WTC11 (cell line): ENCODE measurements at regions not wholly inside any gene's neighbourhood (a gene's known extent, or its start where the extent isn't known, plus 50 kb on each side); places are given as distances from the start of the nearest gene placed in this dataset.

Source experiments
- ATAC-seq: fragments of 200-7000 bp; cut with Tn5 transposase; 2 replicates; pipeline ENCODE4 v1.10.0; 2021; ENCODE audit warnings: mild to moderate bottlenecking, moderate library complexity
- CTCF ChIA-PET: fragments of 300-600 bp; sonication (Branson Sonifier 250); formaldehyde crosslinking; loops from one replicate; lab custom pipeline; 2021; ENCODE audit warnings: antibody characterized with exemption; lab: Charles Lee
- POLR2A ChIA-PET: fragments of 350-600 bp; sonication (Branson Sonifier 250); formaldehyde crosslinking; loops from one replicate; lab custom pipeline; 2021; ENCODE audit warnings: antibody characterized with exemption; lab: Charles Lee
- DNase-seq: peaks from one replicate; pipeline ENCODE4 v3.0.0; 2021; ENCODE audit warnings: low spot score
- H3K27ac Mint-ChIP-seq: 2 replicates; pipeline ENCODE4 v1.8.0; 2021; ENCODE audit warnings: mixed read lengths
- H3K27me3 Mint-ChIP-seq: 2 replicates; pipeline ENCODE4 v1.8.0; 2021; ENCODE audit warnings: low read depth, mild to moderate bottlenecking, moderate library complexity, mixed read lengths
- H3K36me3 Mint-ChIP-seq: 2 replicates; pipeline ENCODE4 v1.8.0; 2021; ENCODE audit warnings: mixed read lengths
- H3K4me1 Mint-ChIP-seq: 2 replicates; pipeline ENCODE4 v1.8.0; 2022; ENCODE audit warnings: mixed read lengths
- H3K4me3 Mint-ChIP-seq: 2 replicates; pipeline ENCODE4 v1.8.0; 2021; ENCODE audit warnings: mild to moderate bottlenecking, moderate library complexity, mixed read lengths
- H3K9me3 Mint-ChIP-seq: 2 replicates; pipeline ENCODE4 v1.8.0; 2021; ENCODE audit warnings: mixed read lengths
- CREM ChIP-seq: sonication (generic); formaldehyde crosslinking; IDR thresholded peaks from 2 replicates; pipeline ENCODE4 v1.8.1; 2022; ENCODE audit warnings: mild to moderate bottlenecking, missing genetic modification reagents, moderate library complexity
- ELF4 ChIP-seq: sonication (generic); formaldehyde crosslinking; IDR thresholded peaks from 2 replicates; pipeline ENCODE4 v1.8.1; 2022; ENCODE audit warnings: low read depth, mild to moderate bottlenecking, moderate library complexity, missing genetic modification reagents
- GRHL2 ChIP-seq: fragments of 250-450 bp; sonication (Bioruptor Pico); IDR thresholded peaks from 2 replicates; pipeline ENCODE4 v1.8.0; 2022; ENCODE audit warnings: mild to moderate bottlenecking, moderate library complexity; ENCODE audit not compliant: insufficient replicate concordance, severe bottlenecking
- GTF2I ChIP-seq: fragments of 250-450 bp; sonication (Bioruptor Pico); conservative IDR thresholded peaks from 2 replicates; pipeline ENCODE4 v1.4.0; 2021; ENCODE audit warnings: mild to moderate bottlenecking
- HMGXB4 ChIP-seq: sonication (generic); formaldehyde crosslinking; IDR thresholded peaks from 2 replicates; pipeline ENCODE4 v1.8.1; 2023; ENCODE audit warnings: mild to moderate bottlenecking, moderate library complexity, missing genetic modification reagents
- JUN ChIP-seq: sonication (generic); formaldehyde crosslinking; IDR thresholded peaks from 2 replicates; pipeline ENCODE4 v1.8.0; 2023; ENCODE audit warnings: mild to moderate bottlenecking, missing genetic modification reagents
- KAT7 ChIP-seq: sonication (generic); formaldehyde crosslinking; IDR thresholded peaks from 2 replicates; pipeline ENCODE4 v1.8.1; 2023; ENCODE audit warnings: missing genetic modification reagents, mild to moderate bottlenecking, borderline replicate concordance
- NFYB ChIP-seq: sonication (generic); formaldehyde crosslinking; conservative IDR thresholded peaks from 2 replicates; pipeline ENCODE4 v1.8.0; 2022; ENCODE audit warnings: low read depth, missing genetic modification reagents
- SOX15 ChIP-seq: fragments of 250-450 bp; sonication (Bioruptor Pico); IDR thresholded peaks from 2 replicates; pipeline ENCODE4 v1.9.0; 2021; ENCODE audit warnings: mild to moderate bottlenecking
- ZMAT4 ChIP-seq: fragments of 250-450 bp; sonication (Bioruptor Pico); IDR thresholded peaks from 2 replicates; pipeline ENCODE4 v1.9.0; 2021; ENCODE audit warnings: mild to moderate bottlenecking
- ZNF317 ChIP-seq: sonication (generic); formaldehyde crosslinking; IDR thresholded peaks from 2 replicates; pipeline ENCODE4 v1.8.1; 2023; ENCODE audit warnings: low read depth, mild to moderate bottlenecking, moderate library complexity, missing genetic modification reagents, borderline replicate concordance
- TF ChIP-seq, protein P1 (sequence below): sonication (generic); formaldehyde crosslinking; IDR thresholded peaks from 2 replicates; pipeline ENCODE4 v1.8.1; 2023; ENCODE audit warnings: mild to moderate bottlenecking, missing genetic modification reagents, moderate library complexity
- TF ChIP-seq, protein P2 (sequence below): sonication (generic); formaldehyde crosslinking; IDR thresholded peaks from 2 replicates; pipeline ENCODE4 v1.8.1; 2022; ENCODE audit warnings: low read depth, missing genetic modification reagents, borderline replicate concordance
- TF ChIP-seq, protein P3 (sequence below): fragments of 250-450 bp; sonication (Bioruptor Pico); IDR thresholded peaks from 2 replicates; pipeline ENCODE4 v1.8.0; 2021; ENCODE audit warnings: mild to moderate bottlenecking
- TF ChIP-seq, protein P4 (sequence below): fragments of 250-450 bp; sonication (Bioruptor Pico); IDR thresholded peaks from 2 replicates; pipeline ENCODE4 v1.9.0; 2021; ENCODE audit warnings: mild to moderate bottlenecking
- TF ChIP-seq, protein P5 (sequence below): sonication (generic); formaldehyde crosslinking; IDR thresholded peaks from 2 replicates; pipeline ENCODE4 v1.8.1; 2022; ENCODE audit warnings: mild to moderate bottlenecking, moderate library complexity, missing genetic modification reagents

- no peak for TF ChIP-seq JUN (CRISPR knock-in tag)
- TF ChIP-seq ZNF317 (CRISPR knock-in tag), result no peak
- TF ChIP-seq CREM (CRISPR knock-in tag), result no peak
- no peak for TF ChIP-seq ZMAT4
- no peak for TF ChIP-seq GRHL2 (CRISPR knock-in tag)
- TF ChIP-seq SOX15 (CRISPR knock-in tag), result no peak
- no peak for TF ChIP-seq HMGXB4
- TF ChIP-seq KAT7 (CRISPR knock-in tag), result no peak
- no peak for TF ChIP-seq NFYB (CRISPR knock-in tag)
- no peak for TF ChIP-seq GTF2I
- TF ChIP-seq, protein P1, sequence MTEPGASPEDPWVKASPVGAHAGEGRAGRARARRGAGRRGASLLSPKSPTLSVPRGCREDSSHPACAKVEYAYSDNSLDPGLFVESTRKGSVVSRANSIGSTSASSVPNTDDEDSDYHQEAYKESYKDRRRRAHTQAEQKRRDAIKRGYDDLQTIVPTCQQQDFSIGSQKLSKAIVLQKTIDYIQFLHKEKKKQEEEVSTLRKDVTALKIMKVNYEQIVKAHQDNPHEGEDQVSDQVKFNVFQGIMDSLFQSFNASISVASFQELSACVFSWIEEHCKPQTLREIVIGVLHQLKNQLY (CRISPR knock-in tag), result no peak
- TF ChIP-seq, protein P2, sequence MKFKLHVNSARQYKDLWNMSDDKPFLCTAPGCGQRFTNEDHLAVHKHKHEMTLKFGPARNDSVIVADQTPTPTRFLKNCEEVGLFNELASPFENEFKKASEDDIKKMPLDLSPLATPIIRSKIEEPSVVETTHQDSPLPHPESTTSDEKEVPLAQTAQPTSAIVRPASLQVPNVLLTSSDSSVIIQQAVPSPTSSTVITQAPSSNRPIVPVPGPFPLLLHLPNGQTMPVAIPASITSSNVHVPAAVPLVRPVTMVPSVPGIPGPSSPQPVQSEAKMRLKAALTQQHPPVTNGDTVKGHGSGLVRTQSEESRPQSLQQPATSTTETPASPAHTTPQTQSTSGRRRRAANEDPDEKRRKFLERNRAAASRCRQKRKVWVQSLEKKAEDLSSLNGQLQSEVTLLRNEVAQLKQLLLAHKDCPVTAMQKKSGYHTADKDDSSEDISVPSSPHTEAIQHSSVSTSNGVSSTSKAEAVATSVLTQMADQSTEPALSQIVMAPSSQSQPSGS (CRISPR knock-in tag), result no peak
- TF ChIP-seq, protein P3, sequence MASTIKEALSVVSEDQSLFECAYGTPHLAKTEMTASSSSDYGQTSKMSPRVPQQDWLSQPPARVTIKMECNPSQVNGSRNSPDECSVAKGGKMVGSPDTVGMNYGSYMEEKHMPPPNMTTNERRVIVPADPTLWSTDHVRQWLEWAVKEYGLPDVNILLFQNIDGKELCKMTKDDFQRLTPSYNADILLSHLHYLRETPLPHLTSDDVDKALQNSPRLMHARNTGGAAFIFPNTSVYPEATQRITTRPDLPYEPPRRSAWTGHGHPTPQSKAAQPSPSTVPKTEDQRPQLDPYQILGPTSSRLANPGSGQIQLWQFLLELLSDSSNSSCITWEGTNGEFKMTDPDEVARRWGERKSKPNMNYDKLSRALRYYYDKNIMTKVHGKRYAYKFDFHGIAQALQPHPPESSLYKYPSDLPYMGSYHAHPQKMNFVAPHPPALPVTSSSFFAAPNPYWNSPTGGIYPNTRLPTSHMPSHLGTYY (CRISPR knock-in tag), result no peak
- TF ChIP-seq, protein P4, sequence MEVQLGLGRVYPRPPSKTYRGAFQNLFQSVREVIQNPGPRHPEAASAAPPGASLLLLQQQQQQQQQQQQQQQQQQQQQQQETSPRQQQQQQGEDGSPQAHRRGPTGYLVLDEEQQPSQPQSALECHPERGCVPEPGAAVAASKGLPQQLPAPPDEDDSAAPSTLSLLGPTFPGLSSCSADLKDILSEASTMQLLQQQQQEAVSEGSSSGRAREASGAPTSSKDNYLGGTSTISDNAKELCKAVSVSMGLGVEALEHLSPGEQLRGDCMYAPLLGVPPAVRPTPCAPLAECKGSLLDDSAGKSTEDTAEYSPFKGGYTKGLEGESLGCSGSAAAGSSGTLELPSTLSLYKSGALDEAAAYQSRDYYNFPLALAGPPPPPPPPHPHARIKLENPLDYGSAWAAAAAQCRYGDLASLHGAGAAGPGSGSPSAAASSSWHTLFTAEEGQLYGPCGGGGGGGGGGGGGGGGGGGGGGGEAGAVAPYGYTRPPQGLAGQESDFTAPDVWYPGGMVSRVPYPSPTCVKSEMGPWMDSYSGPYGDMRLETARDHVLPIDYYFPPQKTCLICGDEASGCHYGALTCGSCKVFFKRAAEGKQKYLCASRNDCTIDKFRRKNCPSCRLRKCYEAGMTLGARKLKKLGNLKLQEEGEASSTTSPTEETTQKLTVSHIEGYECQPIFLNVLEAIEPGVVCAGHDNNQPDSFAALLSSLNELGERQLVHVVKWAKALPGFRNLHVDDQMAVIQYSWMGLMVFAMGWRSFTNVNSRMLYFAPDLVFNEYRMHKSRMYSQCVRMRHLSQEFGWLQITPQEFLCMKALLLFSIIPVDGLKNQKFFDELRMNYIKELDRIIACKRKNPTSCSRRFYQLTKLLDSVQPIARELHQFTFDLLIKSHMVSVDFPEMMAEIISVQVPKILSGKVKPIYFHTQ (CRISPR knock-in tag), result no peak
- no peak for TF ChIP-seq ELF4 (CRISPR knock-in tag)
These were observed 1532.0 kb downstream of the PCDH18 start (continued) for GRCh38 chr4:136000246-136000645.

DNA sequence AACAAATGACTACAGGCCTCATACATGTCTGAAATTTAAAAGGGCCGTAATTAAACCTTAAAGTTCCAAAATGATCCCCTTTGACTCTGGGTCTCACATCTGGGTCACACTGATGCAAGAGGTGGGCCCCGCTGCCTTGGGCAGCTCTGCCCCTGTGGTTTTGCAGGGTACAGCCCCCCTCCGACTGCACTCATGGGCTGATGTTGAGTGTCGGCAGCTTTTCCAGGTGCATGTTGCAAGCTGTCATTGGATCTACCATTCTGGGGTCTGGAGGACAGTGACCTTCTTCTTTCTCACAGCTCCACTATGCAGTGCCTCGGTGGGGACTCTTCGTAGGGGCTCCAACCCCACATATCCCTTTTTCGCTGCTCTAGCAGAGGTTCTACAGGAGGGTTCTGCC, 1537.9 kb downstream of the PCDH18 start:
- Mint-ChIP-seq H3K27me3 (no peaks in the 10 kb centered on the region), H3K4me3 (no peak overlapping the region), H3K36me3 (no peaks in the 10 kb centered on the region), H3K4me1 (peaks cover 14% of the 10 kb centered on the region), H3K9me3 (peaks cover 4% of the 10 kb centered on the region; the same call in 1 of the 2 replicates), H3K27ac (no peak overlapping the region)
- CTCF ChIA-PET, result no interaction called here
- TF ChIP-seq, protein P5, sequence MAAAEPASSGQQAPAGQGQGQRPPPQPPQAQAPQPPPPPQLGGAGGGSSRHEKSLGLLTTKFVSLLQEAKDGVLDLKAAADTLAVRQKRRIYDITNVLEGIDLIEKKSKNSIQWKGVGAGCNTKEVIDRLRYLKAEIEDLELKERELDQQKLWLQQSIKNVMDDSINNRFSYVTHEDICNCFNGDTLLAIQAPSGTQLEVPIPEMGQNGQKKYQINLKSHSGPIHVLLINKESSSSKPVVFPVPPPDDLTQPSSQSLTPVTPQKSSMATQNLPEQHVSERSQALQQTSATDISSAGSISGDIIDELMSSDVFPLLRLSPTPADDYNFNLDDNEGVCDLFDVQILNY (CRISPR knock-in tag), result no peak
- POLR2A ChIA-PET, result no interaction called here
- DNase-seq (no peak), ATAC-seq (no peak)
